K562 (cell line): ENCODE measurements at regions not wholly inside any gene's neighbourhood (a gene's known extent, or its start where the extent isn't known, plus 50 kb on each side); places are given as distances from the start of the nearest gene placed in this dataset.
A peak's percentile ranks its signal among the peaks of the same experiment; 100 is the strongest.

Source experiments
- BRD4 ChIP-seq: fragments of 200-600 bp; sonication (generic); IDR thresholded peaks from 2 replicates; pipeline ENCODE4 v1.6.1; 2017; ENCODE audit warnings: inconsistent platforms
- EP300 ChIP-seq: IDR thresholded peaks from 2 replicates; pipeline ENCODE4 v1.6.1; 2012; ENCODE audit warnings: low read length, improper control_type of control experiment
- EZH2 ChIP-seq: IDR thresholded peaks from 2 replicates; pipeline ENCODE4 v1.6.1; 2012; ENCODE audit warnings: low read depth, mild to moderate bottlenecking, inconsistent platforms, low read length, borderline replicate concordance
- GABPA ChIP-seq: fragments of 200-800 bp; sonication (Bioruptor generic); conservative IDR thresholded peaks from 2 replicates; pipeline ENCODE4 v1.6.1; 2016; ENCODE audit warnings: low read depth, missing genetic modification characterization, missing compliant biosample characterization
- GATAD2B ChIP-seq: fragments of 450-650 bp; IDR thresholded peaks from 2 replicates; pipeline ENCODE4 v1.6.1; 2017; ENCODE audit warnings: mild to moderate bottlenecking, borderline replicate concordance
- HMG20B ChIP-seq: fragments of 250-450 bp; sonication (Bioruptor Pico); IDR thresholded peaks from 2 replicates; pipeline ENCODE4 v1.5.0; 2021; ENCODE audit warnings: mild to moderate bottlenecking
- HOMEZ ChIP-seq: fragments of 250-450 bp; sonication (Bioruptor Pico); IDR thresholded peaks from 2 replicates; pipeline ENCODE4 v1.4.0; 2020; ENCODE audit warnings: mild to moderate bottlenecking, moderate library complexity
- NFIC ChIP-seq: fragments of 450-650 bp; IDR thresholded peaks from 2 replicates; pipeline ENCODE4 v1.6.1; 2017; ENCODE audit warnings: mild to moderate bottlenecking, inconsistent platforms
- POLR2A ChIP-seq: fragments of 450-650 bp; conservative IDR thresholded peaks from 2 replicates; pipeline ENCODE4 v1.6.1; 2016
- TFAP4 ChIP-seq: sonication (generic); formaldehyde crosslinking; IDR thresholded peaks from 2 replicates; pipeline ENCODE4 v1.8.0; 2022; ENCODE audit warnings: missing genetic modification reagents, mild to moderate bottlenecking, moderate library complexity, borderline replicate concordance
- ZBTB17 ChIP-seq: fragments of 450-650 bp; formaldehyde crosslinking; IDR thresholded peaks from 2 replicates; pipeline ENCODE4 v1.4.0; 2020; ENCODE audit warnings: mild to moderate bottlenecking
- ZNF24 ChIP-seq: fragments of 450-650 bp; IDR thresholded peaks from 2 replicates; pipeline ENCODE4 v1.6.1; 2016
- ZZZ3 ChIP-seq: fragments of 450-650 bp; IDR thresholded peaks from 2 replicates; pipeline ENCODE4 v1.6.1; 2016; ENCODE audit warnings: antibody characterized with exemption, mild to moderate bottlenecking, moderate library complexity

- no peak for TF ChIP-seq HMG20B (CRISPR knock-in tag)
- TF ChIP-seq NFIC, result no peak
- TF ChIP-seq EP300, result peak; percentile 52
- TF ChIP-seq ZZZ3, result no peak
- no peak for TF ChIP-seq POLR2A
- no peak for TF ChIP-seq EZH2
- TF ChIP-seq HOMEZ, result no peak
- no peak for TF ChIP-seq GABPA (tag)
- no peak for TF ChIP-seq ZNF24
- no peak for TF ChIP-seq GATAD2B
- TF ChIP-seq TFAP4 (CRISPR knock-in tag), result no peak
- TF ChIP-seq ZBTB17, result no peak
- no peak for TF ChIP-seq BRD4
Measured at GRCh38 chr6:105892577-105893262, 193.4 kb upstream of the PRDM1 start.
